NCI-H524 (cell line): ENCODE measurements at regions not wholly inside any gene's neighbourhood (a gene's known extent, or its start where the extent isn't known, plus 50 kb on each side); places are given as distances from the start of the nearest gene placed in this dataset.
"Not testable (repeated sequence)": the region's sequence is repeated elsewhere in the genome, so short reads cannot be mapped to it uniquely, and the experiment has no call there.

Experiments
- DNase-seq, 2 experiments: peaks; one replicate each; lab custom pipeline; 2025; lab: John Stamatoyannopoulos, UW

DNA sequence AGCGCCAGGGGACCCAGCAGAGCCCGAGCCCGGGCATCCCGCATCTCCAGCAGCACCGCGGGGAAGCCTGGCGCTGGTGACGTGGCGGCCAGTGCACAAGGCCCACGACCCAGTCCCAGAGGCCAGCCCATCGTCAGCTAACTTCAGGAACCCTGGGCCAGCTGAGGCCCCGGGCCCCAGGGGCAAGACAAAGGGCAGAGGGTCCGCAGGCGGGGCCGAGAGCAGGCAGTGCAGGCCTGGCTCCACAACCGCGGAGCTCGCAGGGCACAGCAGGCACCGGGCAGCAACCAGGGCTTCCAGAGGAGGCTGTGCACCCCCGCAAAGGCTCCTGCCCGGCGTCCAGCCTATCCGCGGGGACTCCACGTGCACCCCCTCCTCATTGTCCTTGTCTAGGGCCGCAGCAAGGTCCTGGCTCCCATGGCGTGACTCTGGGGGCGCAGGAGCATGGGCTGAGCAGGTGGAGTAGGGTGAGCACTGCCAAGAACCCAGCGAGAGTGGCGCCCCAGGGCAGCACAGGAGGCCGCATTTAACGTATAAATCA, 352.5 kb downstream of the KCNJ18 start:
- not testable (repeated sequence) for DNase-seq

DNA sequence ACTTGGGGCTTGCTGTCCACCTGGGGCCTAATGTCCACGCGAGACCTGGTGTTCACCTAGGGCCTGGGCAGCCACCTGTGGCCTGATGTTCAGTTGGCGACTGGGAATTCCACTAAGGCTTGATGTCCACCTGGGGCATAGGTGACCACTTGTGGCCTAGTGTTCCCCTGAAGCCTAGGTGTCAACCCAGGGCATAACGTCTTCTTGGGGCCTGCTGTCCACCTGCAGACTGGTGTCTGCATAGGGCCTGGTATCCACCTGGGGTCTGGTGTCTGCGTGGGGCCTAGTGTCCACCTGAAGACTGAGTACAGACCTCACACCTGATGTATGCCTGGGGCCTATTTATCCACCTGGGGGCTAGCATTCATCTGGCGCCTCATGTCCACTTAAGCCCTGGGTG, 355.2 kb downstream of the KCNJ18 start:
- DNase-seq = not testable (repeated sequence)

DNA sequence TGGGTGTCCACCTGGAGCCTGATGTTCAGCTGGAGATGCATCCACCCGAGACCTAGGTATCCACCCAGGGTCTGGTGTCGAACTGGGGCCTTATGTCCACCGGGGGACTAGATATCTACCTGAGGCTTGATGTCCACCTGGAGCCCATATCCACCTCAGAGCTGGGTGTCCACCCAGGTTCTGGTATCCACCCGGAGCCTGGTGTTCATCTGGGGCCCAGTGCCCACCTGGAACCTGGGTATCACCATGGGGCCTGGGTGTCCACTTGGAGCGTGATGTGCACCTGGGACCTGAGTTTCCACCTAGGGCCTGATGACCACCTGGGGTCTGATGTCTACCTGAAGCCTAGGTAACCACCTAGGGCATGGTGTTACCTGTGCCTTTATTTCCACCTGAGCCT, 355.9 kb downstream of the KCNJ18 start:
- not testable (repeated sequence) for DNase-seq

- DNase-seq = not testable (repeated sequence)
Observed at GRCh38 chr17:22050766-22051165, 358.4 kb downstream of the KCNJ18 start.

- not testable (repeated sequence) for DNase-seq
Observed at GRCh38 chr17:22052715-22053114, 360.4 kb downstream of the KCNJ18 start.

- DNase-seq = not testable (repeated sequence)
Observed at GRCh38 chr17:22056566-22056965, 364.2 kb downstream of the KCNJ18 start.

DNA sequence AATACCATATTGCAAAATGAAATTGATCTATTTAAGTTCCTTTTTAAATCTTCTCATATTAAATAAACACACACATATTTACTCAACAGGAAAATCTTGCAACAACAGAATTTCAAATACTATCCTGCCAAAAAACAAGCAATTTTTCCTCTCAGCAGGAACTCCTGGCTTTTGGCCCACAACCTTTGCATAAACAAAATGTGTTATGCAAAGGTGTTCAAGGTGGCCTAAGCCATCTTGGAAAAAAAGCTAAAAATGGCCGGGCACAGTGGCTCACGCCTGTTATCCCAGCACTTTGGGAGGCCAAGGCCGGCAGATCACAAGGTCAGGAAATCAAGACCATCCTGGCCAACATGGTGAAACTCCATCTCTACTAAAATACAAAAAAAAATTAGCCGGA, 383.6 kb downstream of the KCNJ18 start:
- DNase-seq = not testable (repeated sequence)

DNA sequence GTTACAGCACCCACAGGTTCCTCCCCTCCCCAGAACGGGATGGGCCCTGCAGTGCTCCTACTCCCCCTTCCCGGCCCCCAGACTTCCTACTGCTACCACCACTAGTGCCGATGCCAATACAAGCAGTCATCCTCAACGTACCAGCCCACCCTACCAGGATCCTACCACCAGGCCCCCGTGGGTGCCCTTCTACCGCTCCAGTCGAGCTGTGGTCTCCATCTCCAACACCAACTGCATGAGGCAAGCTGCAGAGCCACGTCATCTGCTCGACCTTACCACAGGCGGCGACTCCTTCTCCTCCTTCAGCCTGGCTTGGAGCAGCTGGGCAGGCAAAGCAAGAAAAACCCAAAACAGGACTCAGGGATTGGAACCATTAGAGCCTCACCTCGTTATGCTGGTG, 396.3 kb downstream of the KCNJ18 start:
- DNase-seq = not testable (repeated sequence)

DNA sequence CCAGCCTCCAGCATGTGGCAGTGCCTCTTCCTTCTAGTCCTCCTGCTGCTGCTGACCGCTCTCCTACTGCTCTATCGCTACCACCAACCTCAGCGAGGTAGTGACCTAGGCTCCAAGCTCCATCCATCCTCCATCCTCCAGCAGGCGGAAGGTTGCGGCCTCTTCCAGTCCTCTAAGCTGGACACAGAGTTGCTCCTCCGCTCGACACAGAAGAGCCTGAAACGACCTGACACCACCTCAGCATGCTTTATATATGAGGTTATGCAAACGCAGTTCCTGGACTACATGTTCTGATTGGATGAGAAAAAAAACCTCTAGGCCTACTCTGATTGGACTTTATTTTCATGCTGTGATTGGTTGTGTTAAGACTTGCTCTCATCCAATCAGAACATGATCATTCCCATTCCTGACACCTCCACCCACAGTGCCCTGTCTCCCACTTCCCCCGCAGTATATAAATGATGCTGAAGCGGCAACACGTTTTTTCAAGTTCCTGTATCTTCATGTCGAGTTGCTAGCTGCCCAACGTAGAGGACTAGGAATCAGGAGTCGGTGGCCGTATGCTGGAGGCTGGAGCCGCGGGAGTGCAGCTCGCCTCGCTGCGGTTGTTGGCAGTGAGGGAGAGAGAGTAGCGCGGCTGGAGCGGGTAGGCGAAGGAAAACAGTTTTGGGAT, 398.1 kb downstream of the KCNJ18 start:
- no peak for DNase-seq

DNA sequence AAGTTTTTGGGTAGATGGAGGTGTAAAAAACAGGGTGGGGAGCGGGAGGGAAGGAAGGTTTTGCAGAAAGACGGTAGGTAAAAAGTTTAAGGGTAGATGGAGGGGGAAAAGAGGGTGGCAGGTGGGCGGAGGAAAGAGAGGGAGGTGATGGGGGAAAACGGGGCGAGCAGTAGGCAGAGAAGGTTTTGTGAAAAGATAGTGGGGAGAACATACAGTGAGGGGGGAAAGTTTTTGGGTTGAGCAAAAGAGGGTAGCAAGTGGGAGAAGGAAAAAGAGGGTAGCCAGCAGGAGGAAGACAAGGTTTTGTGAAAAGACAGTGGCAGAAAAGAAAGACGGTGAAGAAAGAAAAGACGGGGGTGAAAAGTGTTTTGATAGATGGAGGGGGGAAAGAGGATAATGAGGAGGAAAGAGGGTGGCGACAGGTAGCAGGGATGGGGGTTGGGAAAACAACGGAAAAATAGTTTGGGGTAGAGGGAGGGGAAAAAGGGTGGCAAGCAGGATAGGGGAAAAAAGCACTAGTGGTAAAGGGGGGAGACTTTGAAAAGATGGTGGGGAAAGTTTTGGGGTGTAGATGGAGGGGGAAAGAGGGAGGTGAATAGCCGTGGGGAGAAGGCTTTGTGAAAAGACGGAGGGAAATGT, 398.8 kb downstream of the KCNJ18 start:
- not testable (repeated sequence) for DNase-seq

DNA sequence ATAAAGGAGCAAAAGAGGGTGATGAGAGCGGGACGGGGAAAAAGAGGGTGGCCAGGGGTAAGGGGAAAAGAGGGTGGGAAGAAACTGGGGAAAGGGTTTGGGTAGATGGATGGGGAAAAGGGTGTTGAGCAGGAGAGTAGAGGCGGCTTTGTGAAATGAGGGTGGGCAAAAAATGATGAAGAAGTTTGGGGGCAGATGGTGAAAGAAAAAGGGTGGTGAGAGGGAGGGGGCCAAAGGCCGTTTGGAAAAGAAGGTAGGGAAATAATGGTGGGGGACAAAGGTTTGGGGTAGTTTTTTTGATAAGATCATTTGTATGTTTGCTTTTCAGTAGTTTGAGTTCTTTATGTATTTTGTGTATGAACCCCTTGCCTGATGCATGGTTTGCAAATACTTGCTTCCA, 399.5 kb downstream of the KCNJ18 start:
- not testable (repeated sequence) for DNase-seq

GRCh38 chr17:22095414-22095813, 403.1 kb downstream of the KCNJ18 start:
- not testable (repeated sequence) for DNase-seq

- DNase-seq = not testable (repeated sequence)
Observed at GRCh38 chr17:22099633-22100032, 407.3 kb downstream of the KCNJ18 start.

DNA sequence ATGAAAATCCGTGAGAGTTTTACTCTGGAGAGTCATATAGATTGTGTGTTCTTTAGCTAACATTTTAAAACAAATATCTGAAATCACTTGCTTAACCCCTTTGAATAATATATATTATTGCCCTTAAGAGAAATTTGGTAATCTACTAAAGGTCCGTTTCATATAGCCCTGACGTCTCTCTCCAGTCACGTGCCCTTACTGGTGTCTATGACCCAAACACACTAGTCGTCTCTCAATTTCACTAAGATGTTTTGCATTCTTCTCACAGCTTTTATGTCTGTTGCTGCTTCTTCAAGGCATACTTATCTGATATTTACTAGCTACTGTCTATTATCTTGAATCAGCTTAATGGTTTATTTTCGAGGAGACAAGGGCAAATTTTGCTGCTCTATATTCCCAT, 409.9 kb downstream of the KCNJ18 start:
- no peak for DNase-seq

GRCh38 chr17:22116720-22117119, 424.4 kb downstream of the KCNJ18 start:
- DNase-seq = not testable (repeated sequence)

DNA sequence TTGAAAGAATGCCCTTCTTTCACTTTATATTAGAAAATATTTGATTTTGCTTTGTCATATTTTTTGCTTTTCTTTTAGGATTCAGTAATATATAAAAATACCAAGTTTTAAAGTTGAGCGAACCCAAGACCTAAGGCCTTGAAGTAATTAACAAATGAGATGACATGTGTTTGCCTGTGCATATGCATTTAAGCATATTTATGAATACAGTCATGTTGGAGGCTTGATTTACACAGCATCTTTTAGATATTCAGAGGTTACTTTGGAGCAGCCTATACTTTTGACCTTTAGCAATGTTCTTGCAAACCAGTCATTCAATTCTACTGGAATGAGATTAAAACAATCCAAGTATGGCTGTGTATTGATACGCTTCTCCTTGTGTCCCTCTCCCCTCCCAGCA, 425.1 kb downstream of the KCNJ18 start:
- not testable (repeated sequence) for DNase-seq

DNA sequence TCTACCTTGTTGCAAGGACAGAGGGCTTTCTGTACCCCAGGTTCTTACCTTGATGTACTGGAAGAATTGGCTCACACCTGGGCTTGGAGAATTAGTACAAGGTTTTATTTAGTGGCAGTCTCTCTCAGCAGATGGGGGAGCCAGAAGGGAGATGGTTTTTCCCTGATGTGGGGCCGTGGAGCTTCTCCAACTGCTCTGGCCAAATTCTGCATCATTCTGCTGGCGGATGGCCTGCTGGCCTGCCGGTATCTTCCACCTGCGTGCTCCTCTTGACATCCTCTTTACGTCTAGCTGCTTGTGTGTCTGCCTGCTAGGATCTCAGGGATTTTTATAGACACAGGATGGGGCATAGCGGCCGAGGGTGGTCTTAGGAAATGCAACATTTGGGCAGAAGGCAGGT, 426.7 kb downstream of the KCNJ18 start:
- not testable (repeated sequence) for DNase-seq

GRCh38 chr17:22119751-22120150, 427.4 kb downstream of the KCNJ18 start:
- DNase-seq = not testable (repeated sequence)

- no peak for DNase-seq
Observed at GRCh38 chr17:22123536-22124281, 431.4 kb downstream of the KCNJ18 start.

DNA sequence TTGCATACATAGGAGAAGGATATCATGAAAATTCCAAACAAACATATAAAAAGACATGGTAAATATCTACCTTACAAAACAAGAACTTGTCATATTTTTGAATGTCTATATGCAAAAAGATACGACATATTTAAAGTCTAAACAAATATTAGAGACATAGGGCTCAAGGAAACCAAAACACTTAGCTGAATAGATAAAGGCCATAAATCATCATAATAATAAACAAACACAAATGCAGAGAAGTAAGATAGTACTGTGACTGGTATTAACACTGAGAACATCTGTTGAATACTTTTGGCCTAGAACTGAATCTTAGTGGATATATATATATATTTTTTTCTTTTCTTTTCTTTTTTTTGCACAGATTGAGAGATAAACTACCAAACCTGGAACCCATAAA, 435.8 kb downstream of the KCNJ18 start:
- DNase-seq = no peak

GRCh38 chr17:22128723-22129122, 436.4 kb downstream of the KCNJ18 start:
- no peak for DNase-seq

GRCh38 chr17:22129920-22130319, 437.6 kb downstream of the KCNJ18 start:
- not testable (repeated sequence) for DNase-seq

DNA sequence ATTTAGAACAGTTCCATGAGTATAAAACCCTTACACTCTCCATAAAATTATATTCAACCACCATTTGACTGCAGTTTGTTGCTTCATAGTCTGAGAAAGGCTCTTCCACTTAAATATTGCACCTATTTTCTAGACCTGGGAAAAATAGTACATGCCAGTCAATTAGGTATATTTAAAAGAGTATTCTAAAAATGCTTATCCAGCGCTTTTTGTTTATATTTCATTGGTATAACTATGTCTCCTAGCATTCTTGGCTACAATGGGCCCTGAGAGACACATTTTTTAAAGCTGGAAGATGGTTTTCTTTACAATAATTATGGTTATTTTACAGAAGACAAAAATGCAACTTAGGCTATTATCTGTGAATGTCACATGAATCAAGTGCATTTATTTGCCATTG, 439.4 kb downstream of the KCNJ18 start:
- no peak for DNase-seq
